DMS114 treated with DMSO at 0.1 percent for 48 hours (cell line): ENCODE measurements at regions not wholly inside any gene's neighbourhood (a gene's known extent, or its start where the extent isn't known, plus 50 kb on each side); places are given as distances from the start of the nearest gene placed in this dataset.
A peak's percentile ranks its signal among the peaks of the same experiment; 100 is the strongest.

ENCODE experiments used
- DNase-seq: peaks from one replicate; lab custom pipeline; 2025; ENCODE audit not compliant: unreplicated experiment; lab: John Stamatoyannopoulos, UW

DNA sequence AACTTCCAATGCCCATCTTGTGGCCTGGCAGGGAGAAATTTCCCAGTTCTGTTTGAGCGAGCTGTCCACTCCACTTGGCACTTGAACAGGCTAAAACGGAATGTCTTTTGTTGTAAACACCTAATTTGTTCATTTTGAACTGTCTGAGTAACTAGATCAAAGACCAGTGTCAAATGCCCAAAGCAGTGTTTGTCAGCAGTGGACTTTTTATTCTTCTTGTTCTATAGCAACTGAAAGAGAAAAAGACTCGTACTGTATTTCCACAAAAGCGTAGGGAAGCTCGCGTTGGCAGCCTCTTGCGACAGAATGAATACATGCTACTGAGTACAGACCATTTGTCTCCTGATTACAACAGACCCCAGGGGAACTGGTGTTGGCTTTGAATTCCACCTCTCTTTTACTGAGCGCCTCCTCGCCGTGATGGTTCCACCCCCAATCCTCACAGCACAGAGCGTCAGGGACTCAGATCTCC is 601.8 kb upstream of the ZNF608 start:
- no peak for DNase-seq

GRCh38 chr5:125348936-125349831 is 602.7 kb upstream of the ZNF608 start:
- peak; percentile 45 for DNase-seq

DNA sequence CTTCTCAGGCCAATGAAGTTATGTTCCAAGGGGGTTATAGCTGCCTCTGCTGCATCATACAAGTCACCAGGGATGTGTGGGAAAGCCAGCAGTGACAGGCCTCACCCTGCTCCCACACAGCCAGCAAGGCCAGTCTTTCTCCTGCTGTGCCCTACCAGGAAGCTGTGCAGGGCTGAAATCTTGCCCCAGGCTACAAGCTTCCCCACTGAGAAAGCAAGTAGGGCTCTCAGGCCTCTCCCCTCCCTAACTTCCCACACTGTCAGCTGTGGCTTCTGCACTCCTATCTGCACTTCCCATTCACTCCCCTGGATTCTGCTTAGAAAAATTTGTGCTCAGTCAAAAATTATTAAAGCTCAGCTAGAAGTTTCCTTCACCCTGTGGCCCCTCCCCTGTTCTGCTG is 611.2 kb upstream of the ZNF608 start:
- no peak for DNase-seq

- no peak for DNase-seq
Observed at GRCh38 chr5:125365747-125366146, 619.3 kb upstream of the ZNF608 start.

GRCh38 chr5:125367702-125368101 is 621.3 kb upstream of the ZNF608 start:
- DNase-seq: no peak

GRCh38 chr5:125370461-125371205 is 624.2 kb upstream of the ZNF608 start:
- no peak for DNase-seq

DNA sequence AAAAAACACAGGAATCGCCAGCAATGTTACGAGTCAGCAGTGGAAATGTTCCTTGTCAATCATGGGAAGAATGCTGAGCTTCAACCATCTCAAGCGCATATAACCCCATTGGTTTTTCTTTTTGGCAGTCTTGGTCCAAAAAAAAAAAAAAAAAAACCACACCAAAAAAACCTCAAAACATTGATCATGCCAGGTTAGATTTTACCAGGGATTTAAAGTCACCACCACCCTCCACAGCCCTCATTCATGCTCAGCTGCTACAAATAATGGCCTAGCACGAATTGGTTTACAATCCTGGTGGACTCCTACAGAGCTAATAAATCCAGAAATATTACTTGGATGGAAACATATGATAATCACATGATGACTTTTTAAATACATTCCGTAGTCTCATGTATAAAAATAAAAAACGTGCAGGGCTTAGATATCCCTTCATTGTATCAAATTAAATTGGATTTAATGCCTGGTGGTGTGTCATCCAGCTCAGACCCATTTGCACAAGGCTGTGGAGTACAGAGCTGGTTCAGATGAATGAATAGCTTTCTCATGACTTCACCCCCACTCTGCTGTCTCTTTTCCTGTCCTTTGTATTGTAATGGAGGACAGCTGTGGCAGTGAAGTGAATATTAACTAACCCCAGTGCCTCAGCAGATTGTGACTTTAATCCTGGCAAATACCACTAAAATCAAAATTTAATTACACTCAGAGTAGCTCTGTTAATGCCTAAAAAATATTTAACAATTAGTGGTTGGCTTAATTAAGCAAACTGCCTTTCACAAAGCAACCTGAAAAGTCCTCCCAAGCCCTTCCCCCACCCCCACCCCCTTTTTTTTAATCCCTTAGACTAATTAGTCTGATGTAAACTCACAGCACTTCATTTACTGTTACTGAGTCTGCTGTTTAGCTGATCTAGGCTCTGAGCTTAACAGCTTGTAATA is 626.5 kb upstream of the ZNF608 start:
- DNase-seq: no peak

- DNase-seq: no peak
Observed at GRCh38 chr5:125375143-125375542, 628.7 kb upstream of the ZNF608 start.

DNA sequence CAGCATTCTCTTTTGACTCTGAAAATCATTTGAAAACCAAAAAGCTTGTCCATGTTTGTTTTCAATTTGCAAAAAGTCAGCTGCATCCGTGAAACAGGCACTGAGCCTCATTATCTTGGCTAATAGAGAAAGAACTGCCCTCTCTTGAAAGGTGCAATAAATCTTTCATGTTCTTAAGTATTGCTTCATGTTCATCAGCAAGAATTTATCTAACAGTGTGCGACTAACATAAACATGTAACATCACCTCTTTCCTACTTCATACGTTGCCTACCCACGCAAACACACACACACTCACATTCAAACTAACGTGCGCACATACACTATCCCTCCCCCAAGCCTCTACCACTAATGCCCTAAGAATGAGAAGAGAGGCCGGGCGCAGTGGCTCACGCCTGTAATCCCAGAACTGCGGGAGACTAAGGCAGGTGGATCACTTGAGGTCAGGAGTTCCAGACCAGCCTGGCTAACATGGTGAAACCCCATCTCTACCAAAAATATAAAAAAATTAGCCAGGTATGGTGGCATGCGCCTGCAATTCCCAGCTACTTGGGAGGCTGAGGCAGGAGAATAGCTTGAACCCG is 629.7 kb upstream of the ZNF608 start:
- DNase-seq: no peak

GRCh38 chr5:125377141-125377540 is 630.7 kb upstream of the ZNF608 start:
- DNase-seq: no peak

GRCh38 chr5:125381290-125381689 is 634.9 kb upstream of the ZNF608 start:
- no peak for DNase-seq

DNA sequence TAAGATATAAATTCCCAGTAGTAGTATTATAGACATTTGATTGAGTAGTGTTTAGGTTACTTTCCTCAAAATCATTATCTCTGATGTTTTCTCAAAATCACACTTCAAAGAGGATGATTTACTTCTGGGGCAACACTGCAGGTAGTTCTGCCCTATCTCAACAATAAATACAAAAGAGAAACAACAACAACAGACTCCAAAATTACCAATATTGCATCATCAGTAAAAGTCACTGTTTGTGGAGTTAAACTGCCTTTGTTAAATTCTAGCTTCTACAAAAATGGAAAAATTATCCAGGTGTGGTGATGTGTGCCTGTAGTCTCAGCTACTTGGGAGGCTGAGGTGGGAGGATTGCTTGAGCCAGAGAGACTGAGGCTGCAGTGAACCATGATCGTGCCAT is 637.6 kb upstream of the ZNF608 start:
- no peak for DNase-seq

DNA sequence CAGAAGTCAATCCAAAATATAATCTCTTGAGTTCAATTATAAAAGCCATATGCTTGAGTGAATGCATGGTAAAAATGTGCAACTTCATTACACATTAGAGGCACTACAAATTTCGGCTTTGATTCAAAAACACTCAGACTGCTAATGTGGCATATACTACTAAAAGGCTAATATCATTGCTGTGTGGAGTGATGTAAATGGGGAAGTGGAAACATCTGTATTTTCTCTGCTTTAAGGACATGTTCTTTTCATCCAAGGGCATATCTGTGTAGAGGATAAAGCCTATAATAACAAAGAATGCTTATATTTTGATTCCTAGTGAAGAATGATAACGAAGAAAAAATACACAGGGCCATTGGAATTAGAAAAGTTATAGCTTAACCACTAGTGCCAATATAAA is 643.9 kb upstream of the ZNF608 start:
- peak; percentile 42 for DNase-seq

DNA sequence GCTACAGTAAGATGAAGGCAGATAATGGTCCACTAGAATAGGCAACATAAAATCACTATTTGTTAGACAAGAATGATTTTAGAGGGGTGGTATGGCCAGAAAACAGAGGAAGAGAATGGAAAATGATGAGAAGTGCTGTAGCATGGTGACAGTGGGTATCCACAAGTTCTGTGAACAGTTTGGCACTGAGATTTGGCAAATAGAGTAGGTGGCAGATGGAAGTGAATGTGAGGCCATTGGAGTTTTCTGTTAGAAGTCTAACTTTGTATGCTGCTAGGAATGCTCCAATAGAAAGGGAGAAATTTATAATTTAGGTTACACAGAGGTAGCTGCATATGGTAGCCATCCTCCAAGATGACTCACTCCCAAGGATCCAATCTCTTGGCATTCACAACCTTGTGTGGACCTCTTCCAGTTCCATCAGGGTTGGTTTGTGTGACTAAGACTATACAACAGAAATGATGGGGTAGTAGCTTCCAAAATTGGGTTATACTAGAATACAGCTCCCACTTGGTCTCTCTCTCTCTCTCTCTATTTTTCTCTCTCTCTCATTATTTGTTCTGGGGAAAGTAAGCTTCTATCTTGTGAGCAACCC is 646.9 kb upstream of the ZNF608 start:
- no peak for DNase-seq

- no peak for DNase-seq
Observed at GRCh38 chr5:125394661-125395280, 648.3 kb upstream of the ZNF608 start.

DNA sequence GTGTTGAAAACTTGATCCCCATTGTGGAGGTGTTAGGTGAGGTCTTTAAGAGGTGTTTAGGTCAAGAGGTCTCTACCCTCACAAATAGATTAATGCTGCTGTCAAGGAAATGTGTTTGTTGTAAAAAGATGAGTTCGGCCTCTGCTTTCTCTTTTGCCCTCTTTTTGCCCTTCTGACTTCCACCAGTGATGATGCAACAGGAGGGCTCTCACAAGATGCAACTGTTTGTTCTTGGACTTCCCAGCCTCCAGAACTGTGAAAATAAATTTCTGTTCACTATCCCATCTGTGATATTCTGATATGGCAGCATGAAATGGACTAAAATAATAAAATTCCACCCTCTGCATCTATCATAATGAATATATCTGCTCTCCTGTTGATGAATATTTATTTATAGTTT is 650.0 kb upstream of the ZNF608 start:
- DNase-seq: no peak

- DNase-seq: no peak
Observed at GRCh38 chr5:125398466-125398865, 652.0 kb upstream of the ZNF608 start.

GRCh38 chr5:125399885-125400284 is 653.4 kb upstream of the ZNF608 start:
- no peak for DNase-seq

- no peak for DNase-seq
Observed at GRCh38 chr5:125401724-125402622, 655.5 kb upstream of the ZNF608 start.
